Right cardiac atrium (tissue), 5 donors: ENCODE measurements at regions not wholly inside any gene's neighbourhood (a gene's known extent, or its start where the extent isn't known, plus 50 kb on each side); places are given as distances from the start of the nearest gene placed in this dataset.

Experiments used
- ATAC-seq, 2 donors: fragments of 200-7000 bp; cut with Tn5 transposase; one replicate each; pipeline versions ENCODE4 v1.8.0 to v1.9.1; 2020; ENCODE audit warnings: moderate library complexity in 2 of 2, mild to moderate bottlenecking in 1 of 2
- DNase-seq, 3 donors: peaks; one replicate each; pipeline ENCODE4 v3.0.0-alpha.2; 2020
- H3K27ac ChIP-seq: one replicate; pipeline ENCODE4 v1.5.1; 2013; ENCODE audit warnings: mild to moderate bottlenecking, low read length, control low read depth, moderate library complexity
- H3K27me3 ChIP-seq: one replicate; pipeline ENCODE4 v1.6.1; 2013; ENCODE audit not compliant: control insufficient read depth, insufficient read depth
- H3K4me1 ChIP-seq: one replicate; pipeline ENCODE4 v1.6.1; 2013; ENCODE audit warnings: low read length; ENCODE audit not compliant: control insufficient read depth, insufficient read depth
- H3K4me3 ChIP-seq: one replicate; pipeline ENCODE4 v1.5.1; 2013; ENCODE audit warnings: low read length, control low read depth
- H3K9me3 ChIP-seq: one replicate; pipeline ENCODE4 v1.6.1; 2013; ENCODE audit warnings: low read length; ENCODE audit not compliant: control insufficient read depth
- WGBS: extraction: QIAGEN DNeasy Blood & Tissue Kit; methylation state at CpG from one replicate; pipeline ENCODE4 v1.1.7; 2013; 5-methylcytosine and 5-hydroxymethylcytosine counted together
- intact Hi-C, 4 donors: fragments of 100-400 bp; cut with DNase I; formaldehyde crosslinking; loops; one replicate each; pipeline versions ENCODE4 v1.11.0 to v1.14.0; 2022 to 2023
- donor health status: healthy with polysubstance abuse.
- donor health status: DM: no; HTN: yes; CAD: no.
- donor health status: DM: no; HTN: no; CAD: no.
- donor health status: DM: no; HTN: yes; CAD: no; lungs with severe emphysema.
- donor health status: DM: yes; HTN: yes; CAD: no.

GRCh38 chr21:19844334-19844733 is 1153.9 kb upstream of the NCAM2 start:
- DNase-seq (no peak), ATAC-seq (no peak)
- intact Hi-C loops, result no loop called here
- H3K4me1 ChIP-seq, result no peaks in the 10 kb centered on the region
- no peaks in the 10 kb centered on the region for H3K27me3 ChIP-seq
- H3K27ac ChIP-seq, result no peak overlapping the region
- whole genome bisulfite sequencing, result 68% methylated on average over 2 of the region's 2 CpGs
- H3K9me3 ChIP-seq, result no peaks in the 10 kb centered on the region
- no peak overlapping the region for H3K4me3 ChIP-seq

GRCh38 chr21:19850157-19850556 is 1148.1 kb upstream of the NCAM2 start:
- Histone ChIP-seq H3K4me1 (no peaks in the 10 kb centered on the region), H3K27ac (no peak overlapping the region), H3K27me3 (no peaks in the 10 kb centered on the region), H3K4me3 (no peak overlapping the region), H3K9me3 (no peaks in the 10 kb centered on the region)
- 86% methylated on average over 1 of the region's 1 CpG for WGBS
- DNase-seq (no peak), ATAC-seq (no peak)
- intact Hi-C loops, result no loop called here

GRCh38 chr21:19853061-19853460 is 1145.1 kb upstream of the NCAM2 start:
- no peak for ATAC-seq
- WGBS, result 87% methylated on average over 10 of the region's 10 CpGs
- intact Hi-C loops, result no loop called here
- Histone ChIP-seq H3K9me3 (no peaks in the 10 kb centered on the region), H3K27ac (no peak overlapping the region), H3K4me1 (no peaks in the 10 kb centered on the region), H3K4me3 (no peak overlapping the region), H3K27me3 (no peaks in the 10 kb centered on the region)
- peak in 1 of 3 donors; percentile 38 for DNase-seq

GRCh38 chr21:19853709-19854575 is 1144.3 kb upstream of the NCAM2 start:
- Histone ChIP-seq H3K4me3 (no peak overlapping the region), H3K4me1 (no peaks in the 10 kb centered on the region), H3K27me3 (no peaks in the 10 kb centered on the region), H3K9me3 (no peaks in the 10 kb centered on the region), H3K27ac (no peak overlapping the region)
- ATAC-seq (peak in 1 of 2 donors; percentile 41), DNase-seq (peak in 1 of 3 donors; percentile 31)
- WGBS, result 86% methylated on average over 22 of the region's 22 CpGs
- intact Hi-C loops, result no loop called here

GRCh38 chr21:19855522-19855921 is 1142.7 kb upstream of the NCAM2 start:
- no peaks in the 10 kb centered on the region for H3K27me3 ChIP-seq
- DNase-seq (no peak), ATAC-seq (no peak)
- no peak overlapping the region for H3K4me3 ChIP-seq
- WGBS, result 81% methylated on average over 3 of the region's 3 CpGs
- H3K27ac ChIP-seq, result no peak overlapping the region
- intact Hi-C loops, result no loop called here
- H3K4me1 ChIP-seq, result no peaks in the 10 kb centered on the region
- no peaks in the 10 kb centered on the region for H3K9me3 ChIP-seq

GRCh38 chr21:19864476-19864875 is 1133.7 kb upstream of the NCAM2 start:
- H3K27ac ChIP-seq, result no peak overlapping the region
- H3K27me3 ChIP-seq, result no peaks in the 10 kb centered on the region
- H3K9me3 ChIP-seq, result no peaks in the 10 kb centered on the region
- DNase-seq, result no peak
- no peaks in the 10 kb centered on the region for H3K4me1 ChIP-seq
- no peak overlapping the region for H3K4me3 ChIP-seq
- no peak for ATAC-seq
- WGBS, result 73% methylated on average over 2 of the region's 2 CpGs
- intact Hi-C loops, result no loop called here

GRCh38 chr21:19870682-19871081 is 1127.5 kb upstream of the NCAM2 start:
- Histone ChIP-seq H3K27me3 (no peaks in the 10 kb centered on the region), H3K27ac (no peak overlapping the region), H3K9me3 (no peaks in the 10 kb centered on the region), H3K4me1 (no peaks in the 10 kb centered on the region), H3K4me3 (no peak overlapping the region)
- no peak for ATAC-seq
- intact Hi-C loops, result no loop called here
- WGBS, result 93% methylated on average over 2 of the region's 2 CpGs
- DNase-seq, result no peak

- H3K27ac ChIP-seq, result no peak overlapping the region
- H3K27me3 ChIP-seq, result no peaks in the 10 kb centered on the region
- 83% methylated on average over 2 of the region's 2 CpGs for WGBS
- ATAC-seq, result no peak
- H3K9me3 ChIP-seq, result no peaks in the 10 kb centered on the region
- DNase-seq, result no peak
- intact Hi-C loops, result no loop called here
- no peaks in the 10 kb centered on the region for H3K4me1 ChIP-seq
- H3K4me3 ChIP-seq, result no peak overlapping the region
Observed at GRCh38 chr21:19874521-19874920, 1123.7 kb upstream of the NCAM2 start.

- WGBS, result 87% methylated on average over 3 of the region's 3 CpGs
- H3K27ac ChIP-seq, result no peak overlapping the region
- H3K27me3 ChIP-seq, result no peaks in the 10 kb centered on the region
- H3K9me3 ChIP-seq, result no peaks in the 10 kb centered on the region
- DNase-seq (no peak), ATAC-seq (no peak)
- H3K4me3 ChIP-seq, result no peak overlapping the region
- intact Hi-C loops, result no loop called here
- no peaks in the 10 kb centered on the region for H3K4me1 ChIP-seq
Observed at GRCh38 chr21:19878133-19878532, 1120.1 kb upstream of the NCAM2 start.

GRCh38 chr21:19899645-19900044 is 1098.6 kb upstream of the NCAM2 start:
- 93% methylated on average over 11 of the region's 11 CpGs for WGBS

GRCh38 chr21:19900149-19900548 is 1098.1 kb upstream of the NCAM2 start:
- no peaks in the 10 kb centered on the region for H3K9me3 ChIP-seq
- whole genome bisulfite sequencing, result 93% methylated on average over 10 of the region's 10 CpGs
- H3K4me3 ChIP-seq, result no peak overlapping the region
- ATAC-seq (peak in 1 of 2 donors; percentile 48), DNase-seq (peak in 1 of 3 donors; percentile 21)
- H3K27ac ChIP-seq, result no peak overlapping the region
- no peaks in the 10 kb centered on the region for H3K4me1 ChIP-seq
- no peaks in the 10 kb centered on the region for H3K27me3 ChIP-seq
- intact Hi-C loops, result no loop called here

More at GRCh38 chr21:19899645-19900044, 1098.6 kb upstream of the NCAM2 start:
- Histone ChIP-seq H3K9me3 (no peaks in the 10 kb centered on the region), H3K27me3 (no peaks in the 10 kb centered on the region), H3K4me1 (no peaks in the 10 kb centered on the region), H3K27ac (no peak overlapping the region), H3K4me3 (no peak overlapping the region)
- DNase-seq, result no peak
- no peak for ATAC-seq
- intact Hi-C loops, result no loop called here
